ENCODE measurements at regions not wholly inside any gene's neighbourhood (a gene's known extent, or its start where the extent isn't known, plus 50 kb on each side); places are given as distances from the start of the nearest gene placed in this dataset.

- TF ChIP-seq CEBPB (IDR thresholded peaks at IDR 0.05) (no peak), POLR2A (IDR thresholded peaks at IDR 0.05; ENCODE audit: low read length) (no peak)
- TF ChIP-seq, protein P1, sequence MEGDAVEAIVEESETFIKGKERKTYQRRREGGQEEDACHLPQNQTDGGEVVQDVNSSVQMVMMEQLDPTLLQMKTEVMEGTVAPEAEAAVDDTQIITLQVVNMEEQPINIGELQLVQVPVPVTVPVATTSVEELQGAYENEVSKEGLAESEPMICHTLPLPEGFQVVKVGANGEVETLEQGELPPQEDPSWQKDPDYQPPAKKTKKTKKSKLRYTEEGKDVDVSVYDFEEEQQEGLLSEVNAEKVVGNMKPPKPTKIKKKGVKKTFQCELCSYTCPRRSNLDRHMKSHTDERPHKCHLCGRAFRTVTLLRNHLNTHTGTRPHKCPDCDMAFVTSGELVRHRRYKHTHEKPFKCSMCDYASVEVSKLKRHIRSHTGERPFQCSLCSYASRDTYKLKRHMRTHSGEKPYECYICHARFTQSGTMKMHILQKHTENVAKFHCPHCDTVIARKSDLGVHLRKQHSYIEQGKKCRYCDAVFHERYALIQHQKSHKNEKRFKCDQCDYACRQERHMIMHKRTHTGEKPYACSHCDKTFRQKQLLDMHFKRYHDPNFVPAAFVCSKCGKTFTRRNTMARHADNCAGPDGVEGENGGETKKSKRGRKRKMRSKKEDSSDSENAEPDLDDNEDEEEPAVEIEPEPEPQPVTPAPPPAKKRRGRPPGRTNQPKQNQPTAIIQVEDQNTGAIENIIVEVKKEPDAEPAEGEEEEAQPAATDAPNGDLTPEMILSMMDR (IDR thresholded peaks at IDR 0.05) = no peak
Measured at GRCh38 chr10:108989976-108990375, 933.3 kb downstream of the XPNPEP1 start.
